Activated naive CD8-positive, alpha-beta T cell treated with anti-CD3 and anti-CD28 coated beads, Interleukin-2, amount 10 ng/mL, durations not matched to agents 7 days and 5 days (primary cell): ENCODE measurements at regions not wholly inside any gene's neighbourhood (a gene's known extent, or its start where the extent isn't known, plus 50 kb on each side); places are given as distances from the start of the nearest gene placed in this dataset.

ENCODE experiments used
- ATAC-seq: fragments of 150-1000 bp; cut with Tn5 transposase; one replicate; pipeline ENCODE4 v1.10.0; 2021; ENCODE audit warnings: low read depth, moderate library complexity
- POLR2A ChIA-PET: fragments of 350-600 bp; sonication (Branson Sonifier 250); formaldehyde crosslinking; loops from one replicate; lab custom pipeline; 2021; ENCODE audit warnings: antibody characterized with exemption; lab: Charles Lee
- DNase-seq: peaks from one replicate; pipeline ENCODE4 v3.0.0; 2021
- H3K27ac Mint-ChIP-seq: one replicate; pipeline ENCODE4 v1.8.0; 2022; ENCODE audit warnings: mild to moderate bottlenecking, mixed read lengths
- H3K27me3 Mint-ChIP-seq: one replicate; pipeline ENCODE4 v1.8.0; 2022; ENCODE audit warnings: mild to moderate bottlenecking, moderate library complexity, mixed read lengths
- H3K36me3 Mint-ChIP-seq: one replicate; pipeline ENCODE4 v1.8.0; 2021; ENCODE audit warnings: mild to moderate bottlenecking, mixed read lengths
- H3K4me1 Mint-ChIP-seq: one replicate; pipeline ENCODE4 v1.8.0; 2021; ENCODE audit warnings: mixed read lengths
- H3K4me3 Mint-ChIP-seq: one replicate; pipeline ENCODE4 v1.8.0; 2022; ENCODE audit warnings: mild to moderate bottlenecking, moderate library complexity, mixed read lengths
- H3K9me3 Mint-ChIP-seq: one replicate; pipeline ENCODE4 v1.8.0; 2021; ENCODE audit warnings: mixed read lengths

DNA sequence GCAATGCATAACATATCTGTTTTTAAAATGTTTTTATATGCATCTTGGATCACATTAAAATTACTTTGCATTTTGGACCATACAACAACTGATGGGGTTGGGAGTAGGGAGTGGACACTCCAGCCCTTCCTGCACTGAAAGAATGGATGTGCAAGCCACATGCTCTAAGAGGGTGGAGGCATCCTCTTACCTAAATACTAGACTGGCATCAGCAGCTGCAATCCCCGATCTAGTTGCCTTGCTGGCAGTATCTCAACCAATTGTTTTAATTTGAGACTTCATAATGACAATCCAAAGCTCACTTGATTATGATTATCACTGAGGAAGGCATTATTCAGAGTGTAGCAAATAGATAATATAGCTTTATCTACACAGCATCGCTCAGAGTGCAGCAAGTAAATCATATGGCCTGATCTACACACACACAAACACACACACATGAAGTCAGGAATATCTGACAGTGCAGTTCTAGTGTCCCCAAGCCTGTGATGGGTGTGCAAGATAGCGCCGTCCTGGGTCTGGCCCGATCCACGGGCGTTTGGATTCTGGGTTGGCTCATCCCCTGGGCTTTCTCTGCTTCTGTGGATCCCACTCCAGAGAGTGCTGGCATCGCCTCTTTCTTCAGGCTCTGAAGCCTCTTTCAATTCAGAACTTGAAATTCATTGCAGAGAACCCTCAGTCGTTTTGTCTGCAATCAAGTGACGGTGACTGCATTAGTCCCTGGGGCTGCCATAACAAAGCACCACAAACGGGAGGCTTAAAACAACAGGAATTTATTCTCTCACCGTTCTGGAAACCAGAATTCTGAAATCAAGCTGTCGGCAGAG lies 181.3 kb downstream of the ETS2 start:
- ATAC-seq (no peak), DNase-seq (no peak)
- Mint-ChIP-seq H3K36me3 (peaks cover 5% of the 10 kb centered on the region), H3K4me3 (no peak overlapping the region), H3K27ac (no peak overlapping the region), H3K9me3 (no peaks in the 10 kb centered on the region), H3K27me3 (peaks cover 28% of the 10 kb centered on the region), H3K4me1 (peaks cover 33% of the 10 kb centered on the region)
- POLR2A ChIA-PET, result no interaction called here

- DNase-seq, result no peak
- no peak for ATAC-seq
- Mint-ChIP-seq H3K27ac (no peak overlapping the region), H3K4me3 (no peak overlapping the region), H3K9me3 (no peaks in the 10 kb centered on the region), H3K36me3 (peaks cover 5% of the 10 kb centered on the region), H3K4me1 (peaks cover 36% of the 10 kb centered on the region), H3K27me3 (peaks cover 28% of the 10 kb centered on the region)
- POLR2A ChIA-PET, result no interaction called here
Observed at GRCh38 chr21:38986406-38986805, 180.7 kb downstream of the ETS2 start.

- Mint-ChIP-seq H3K27ac (peak overlapping the region; percentile 77), H3K9me3 (no peaks in the 10 kb centered on the region), H3K27me3 (peaks cover 28% of the 10 kb centered on the region), H3K4me1 (peaks cover 38% of the 10 kb centered on the region), H3K4me3 (peak overlapping the region; percentile 71), H3K36me3 (peaks cover 5% of the 10 kb centered on the region)
- DNase-seq (peak; percentile 54), ATAC-seq (peak; percentile 32)
- POLR2A ChIA-PET, result no interaction called here
Observed at GRCh38 chr21:38985568-38986378, 180.0 kb downstream of the ETS2 start.

GRCh38 chr21:38984982-38985567 lies 179.3 kb downstream of the ETS2 start:
- POLR2A ChIA-PET, result no interaction called here
- peaks cover 44% of the 10 kb centered on the region for H3K4me1 Mint-ChIP-seq
- peak overlapping the region; percentile 71 for H3K4me3 Mint-ChIP-seq
- H3K36me3 Mint-ChIP-seq, result peaks cover 5% of the 10 kb centered on the region
- peaks cover 28% of the 10 kb centered on the region for H3K27me3 Mint-ChIP-seq
- no peaks in the 10 kb centered on the region for H3K9me3 Mint-ChIP-seq
- DNase-seq, result peak; percentile 40
- peak; percentile 38 for ATAC-seq
- peak overlapping the region; percentile 77 for H3K27ac Mint-ChIP-seq

- peaks cover 25% of the 10 kb centered on the region for H3K27me3 Mint-ChIP-seq
- POLR2A ChIA-PET, result no interaction called here
Observed at GRCh38 chr21:38984568-38984967, 178.8 kb downstream of the ETS2 start.

DNA sequence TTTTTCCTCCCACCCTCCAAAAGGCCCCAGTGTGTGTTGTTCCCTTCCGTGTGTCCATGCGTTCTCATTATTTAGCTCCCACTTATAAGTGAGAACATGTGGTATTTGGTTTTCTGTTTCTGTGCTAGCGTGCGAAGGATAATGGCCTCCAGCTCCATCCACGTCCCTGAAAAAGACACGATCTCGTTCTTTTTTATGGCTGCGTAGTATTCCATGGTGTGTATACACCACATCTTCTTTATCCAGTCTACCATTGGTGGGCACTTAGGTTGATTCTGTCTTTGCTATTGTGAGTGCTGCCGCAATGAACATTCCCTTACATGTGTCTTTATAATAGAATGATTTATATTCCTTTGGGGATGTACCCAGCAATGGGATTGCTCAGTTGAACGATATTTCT lies 177.8 kb downstream of the ETS2 start:
- DNase-seq (no peak), ATAC-seq (no peak)
- no peaks in the 10 kb centered on the region for H3K9me3 Mint-ChIP-seq
- peaks cover 16% of the 10 kb centered on the region for H3K27me3 Mint-ChIP-seq
- POLR2A ChIA-PET, result no interaction called here
- peaks cover 48% of the 10 kb centered on the region for H3K4me1 Mint-ChIP-seq
- no peak overlapping the region for H3K4me3 Mint-ChIP-seq
- H3K36me3 Mint-ChIP-seq, result peaks cover 5% of the 10 kb centered on the region
- H3K27ac Mint-ChIP-seq, result no peak overlapping the region

More at GRCh38 chr21:38984568-38984967, 178.8 kb downstream of the ETS2 start:
- Mint-ChIP-seq H3K4me1 (peaks cover 48% of the 10 kb centered on the region), H3K36me3 (peaks cover 5% of the 10 kb centered on the region), H3K9me3 (no peaks in the 10 kb centered on the region), H3K27ac (peak overlapping the region; percentile 77), H3K4me3 (peak overlapping the region; percentile 71)
- no peak for DNase-seq
- ATAC-seq, result no peak

DNA sequence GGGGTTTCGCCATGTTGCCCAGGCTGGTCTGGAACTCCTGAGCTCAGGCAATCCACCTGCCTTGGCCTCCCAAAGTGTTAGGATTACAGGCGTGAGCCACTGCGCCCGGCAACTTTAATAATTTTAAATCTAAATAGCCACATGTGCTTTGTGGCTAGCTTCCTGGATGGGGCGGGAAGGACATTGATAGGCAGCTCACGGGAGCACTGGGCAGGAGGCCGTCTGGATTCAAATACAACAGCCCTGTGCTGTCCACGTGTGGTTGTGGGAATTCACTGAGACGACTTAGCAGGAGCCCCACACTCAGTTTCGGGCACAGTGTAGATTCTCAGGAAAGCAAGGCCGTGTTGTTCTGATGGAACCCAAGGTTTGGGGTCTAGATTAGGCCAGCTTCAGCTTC lies 177.1 kb downstream of the ETS2 start:
- peaks cover 11% of the 10 kb centered on the region for H3K27me3 Mint-ChIP-seq
- POLR2A ChIA-PET, result no interaction called here

GRCh38 chr21:38982096-38982495 lies 176.4 kb downstream of the ETS2 start:
- peaks cover 47% of the 10 kb centered on the region for H3K4me1 Mint-ChIP-seq
- POLR2A ChIA-PET, result interaction anchor here (0.7 kb wide), 1 partner anchor 10 kb away, joined by 4 read pairs; no protein-coding TSS in a partner anchor
- no peaks in the 10 kb centered on the region for H3K9me3 Mint-ChIP-seq
- H3K27ac Mint-ChIP-seq, result no peak overlapping the region
- H3K27me3 Mint-ChIP-seq, result peaks cover 11% of the 10 kb centered on the region
- H3K4me3 Mint-ChIP-seq, result no peak overlapping the region
- DNase-seq (no peak), ATAC-seq (no peak)
- H3K36me3 Mint-ChIP-seq, result peaks cover 5% of the 10 kb centered on the region

More for the DNA sequence above, 177.1 kb downstream of the ETS2 start:
- Mint-ChIP-seq H3K36me3 (peaks cover 5% of the 10 kb centered on the region), H3K4me3 (no peak overlapping the region), H3K27ac (no peak overlapping the region), H3K9me3 (no peaks in the 10 kb centered on the region), H3K4me1 (peaks cover 46% of the 10 kb centered on the region)
- ATAC-seq (no peak), DNase-seq (no peak)

DNA sequence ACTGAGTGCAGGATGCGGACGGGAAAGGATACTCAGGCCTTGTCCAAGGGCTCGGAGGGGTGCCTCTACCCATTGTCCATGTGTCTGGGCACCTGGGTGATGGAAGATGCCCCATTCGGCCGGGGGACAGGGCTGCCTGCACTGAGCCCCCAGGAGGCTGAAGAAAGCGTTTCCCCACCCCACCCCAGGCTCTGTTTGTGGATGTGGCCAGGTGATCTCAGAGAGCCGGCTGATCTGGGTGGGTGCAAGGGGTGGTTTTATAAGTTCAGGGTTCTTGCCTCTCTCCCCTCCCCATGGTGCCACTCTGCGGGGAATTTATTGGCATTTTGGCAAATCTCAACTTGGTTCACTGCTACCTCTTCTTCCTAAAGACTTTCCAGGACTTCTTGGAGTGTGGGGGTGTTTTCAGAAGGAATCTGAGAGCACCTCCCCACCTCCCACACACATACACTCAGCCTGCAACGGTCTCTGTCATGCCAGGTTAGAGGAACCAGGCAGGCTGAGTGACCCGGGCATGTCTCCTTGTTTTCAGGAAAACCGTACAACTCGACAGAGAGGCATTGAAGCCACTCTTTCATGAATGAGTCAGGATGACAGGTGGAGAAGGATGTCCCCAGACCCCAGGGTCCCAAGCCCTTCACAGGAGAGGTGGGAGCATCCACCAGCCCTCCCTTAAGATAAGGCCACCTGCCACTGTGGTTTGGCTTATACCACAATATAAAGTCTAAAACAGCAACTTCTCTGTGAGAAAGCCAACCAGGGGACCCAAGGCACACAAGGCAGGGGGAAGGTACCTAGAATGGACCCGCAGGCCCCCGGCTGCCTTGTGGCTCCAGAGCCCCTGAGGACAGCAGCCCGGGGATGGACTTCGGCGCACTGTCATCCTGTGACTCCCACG lies 174.9 kb downstream of the ETS2 start:
- no peak for ATAC-seq
- Mint-ChIP-seq H3K36me3 (peaks cover 5% of the 10 kb centered on the region), H3K4me1 (peaks cover 41% of the 10 kb centered on the region), H3K4me3 (no peak overlapping the region), H3K27me3 (peaks cover 2% of the 10 kb centered on the region), H3K9me3 (no peaks in the 10 kb centered on the region), H3K27ac (peak overlapping the region; percentile 40)
- POLR2A ChIA-PET, result no interaction called here
- no peak for DNase-seq

GRCh38 chr21:38979271-38980121 lies 173.8 kb downstream of the ETS2 start:
- POLR2A ChIA-PET, result no interaction called here
- H3K4me3 Mint-ChIP-seq, result peak overlapping the region; percentile 4
- no peak for DNase-seq
- peak overlapping the region; percentile 40 for H3K27ac Mint-ChIP-seq
- H3K27me3 Mint-ChIP-seq, result peaks cover 2% of the 10 kb centered on the region
- no peaks in the 10 kb centered on the region for H3K9me3 Mint-ChIP-seq
- peaks cover 5% of the 10 kb centered on the region for H3K36me3 Mint-ChIP-seq
- ATAC-seq, result peak; percentile 59
- peaks cover 30% of the 10 kb centered on the region for H3K4me1 Mint-ChIP-seq

DNA sequence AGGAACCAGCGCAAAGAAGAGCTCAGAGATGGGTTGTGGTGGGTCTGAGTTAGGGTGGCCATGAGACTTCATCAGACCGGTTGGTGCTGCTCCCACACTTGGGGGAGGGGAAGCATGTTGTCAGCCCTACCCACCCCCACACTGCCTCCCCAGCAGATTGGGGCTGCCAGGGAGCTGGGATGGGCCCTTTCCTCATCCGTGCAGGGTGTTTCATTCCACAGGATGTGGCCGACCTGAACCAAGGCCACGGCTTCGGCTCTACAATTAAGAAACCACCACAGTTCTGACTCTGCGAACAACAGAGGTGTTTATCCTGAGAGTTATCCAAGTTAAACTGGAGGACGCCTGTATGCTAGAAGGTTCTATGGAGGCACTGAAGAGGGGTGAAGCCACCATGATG lies 171.2 kb downstream of the ETS2 start:
- ATAC-seq (peak; percentile 25), DNase-seq (no peak)
- peaks cover 3% of the 10 kb centered on the region for H3K9me3 Mint-ChIP-seq
- H3K27ac Mint-ChIP-seq, result no peak overlapping the region
- H3K27me3 Mint-ChIP-seq, result peaks cover 2% of the 10 kb centered on the region
- no peak overlapping the region for H3K4me3 Mint-ChIP-seq
- POLR2A ChIA-PET, result no interaction called here
- no peaks in the 10 kb centered on the region for H3K36me3 Mint-ChIP-seq
- H3K4me1 Mint-ChIP-seq, result peaks cover 22% of the 10 kb centered on the region

- POLR2A ChIA-PET, result no interaction called here
- DNase-seq, result no peak
- no peaks in the 10 kb centered on the region for H3K27me3 Mint-ChIP-seq
- peaks cover 3% of the 10 kb centered on the region for H3K4me1 Mint-ChIP-seq
- H3K36me3 Mint-ChIP-seq, result no peaks in the 10 kb centered on the region
- ATAC-seq, result no peak
- H3K4me3 Mint-ChIP-seq, result no peak overlapping the region
- H3K9me3 Mint-ChIP-seq, result peaks cover 3% of the 10 kb centered on the region
- no peak overlapping the region for H3K27ac Mint-ChIP-seq
Observed at GRCh38 chr21:38973552-38973951, 167.8 kb downstream of the ETS2 start.
